Stimulated activated CD4-positive, alpha-beta T cell treated with anti-CD3 and anti-CD28 coated beads, Interleukin-4, amount 100 ng/mL, for 48 hours (primary cell): ENCODE measurements at regions not wholly inside any gene's neighbourhood (a gene's known extent, or its start where the extent isn't known, plus 50 kb on each side); places are given as distances from the start of the nearest gene placed in this dataset.
"Not testable (repeated sequence)": the region's sequence is repeated elsewhere in the genome, so short reads cannot be mapped to it uniquely, and the experiment has no call there.

ENCODE experiments used
- DNase-seq, 2 donors: peaks; one replicate each; pipeline ENCODE4 v3.0.0-alpha.2; 2020; ENCODE audit warnings: low read depth in 2 of 2

GRCh38 chr9:29325894-29326293 is 1752.6 kb upstream of the C9orf72 start:
- DNase-seq: no peak

- DNase-seq: no peak
Measured at GRCh38 chr9:29332789-29333188, 1759.5 kb upstream of the C9orf72 start.

- no peak for DNase-seq
Measured at GRCh38 chr9:29336281-29336680, 1763.0 kb upstream of the C9orf72 start.

- DNase-seq: no peak
Measured at GRCh38 chr9:29339387-29339786, 1766.1 kb upstream of the C9orf72 start.

GRCh38 chr9:29348999-29349398 is 1775.7 kb upstream of the C9orf72 start:
- DNase-seq: no peak

DNA sequence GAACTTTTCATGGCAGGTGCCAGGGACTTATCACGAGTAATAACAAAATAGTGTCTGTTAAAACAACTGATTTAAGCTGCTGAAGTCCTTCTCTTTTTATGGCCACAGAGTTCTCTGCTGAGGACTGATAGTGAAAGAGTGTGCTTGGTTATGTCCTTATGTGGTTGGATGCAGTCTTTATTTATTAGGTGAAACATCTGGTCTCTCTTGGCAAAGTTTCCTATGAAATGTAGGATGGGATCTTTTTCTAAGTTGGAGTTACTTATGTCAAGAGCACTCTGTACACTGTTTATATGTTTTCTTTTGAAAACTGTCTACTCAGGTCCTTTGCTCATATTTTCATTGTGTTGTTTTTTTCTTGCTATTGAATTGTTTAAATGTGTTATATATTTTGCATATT is 1816.1 kb upstream of the C9orf72 start:
- DNase-seq: no peak

- DNase-seq: no peak
Measured at GRCh38 chr9:29390859-29391258, 1817.6 kb upstream of the C9orf72 start.

- no peak for DNase-seq
Measured at GRCh38 chr9:29393064-29393463, 1819.8 kb upstream of the C9orf72 start.

DNA sequence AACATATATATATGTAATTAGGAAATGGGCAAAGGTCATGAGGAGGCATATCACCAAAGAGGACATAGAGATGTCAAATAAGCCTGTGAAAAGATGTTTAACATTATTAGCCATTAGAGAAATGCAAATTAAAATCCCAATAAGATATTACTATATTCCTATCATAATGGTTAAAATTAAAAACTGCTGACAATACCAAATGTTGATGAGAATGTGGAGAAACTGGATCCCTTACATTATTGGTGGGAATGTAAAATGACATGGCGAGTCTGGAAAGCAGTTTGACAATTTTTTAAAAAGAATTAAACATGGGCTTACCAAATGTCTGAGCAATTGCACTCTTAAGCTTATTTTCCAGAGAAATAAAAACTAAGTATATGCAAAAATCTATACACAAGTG is 1821.6 kb upstream of the C9orf72 start:
- no peak for DNase-seq

DNA sequence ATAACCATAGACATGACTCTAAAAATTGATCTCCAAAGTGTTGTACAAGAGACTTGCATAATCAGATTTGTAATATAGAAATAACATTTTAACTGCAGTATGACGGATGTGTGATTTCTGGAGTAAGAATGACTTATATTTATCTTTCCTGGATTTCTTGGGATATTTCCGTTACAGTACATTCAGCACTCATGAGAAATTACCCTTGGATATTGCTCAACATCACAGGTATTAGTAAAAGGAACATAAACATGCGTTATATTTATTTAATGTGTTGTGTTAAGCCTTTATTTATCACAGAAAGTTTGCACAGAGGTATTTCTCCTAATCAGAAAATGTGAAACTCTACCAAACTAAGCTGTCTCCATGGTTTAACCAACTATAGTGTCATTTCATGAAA is 1823.9 kb upstream of the C9orf72 start:
- DNase-seq: no peak

GRCh38 chr9:29416204-29416603 is 1842.9 kb upstream of the C9orf72 start:
- no peak for DNase-seq

DNA sequence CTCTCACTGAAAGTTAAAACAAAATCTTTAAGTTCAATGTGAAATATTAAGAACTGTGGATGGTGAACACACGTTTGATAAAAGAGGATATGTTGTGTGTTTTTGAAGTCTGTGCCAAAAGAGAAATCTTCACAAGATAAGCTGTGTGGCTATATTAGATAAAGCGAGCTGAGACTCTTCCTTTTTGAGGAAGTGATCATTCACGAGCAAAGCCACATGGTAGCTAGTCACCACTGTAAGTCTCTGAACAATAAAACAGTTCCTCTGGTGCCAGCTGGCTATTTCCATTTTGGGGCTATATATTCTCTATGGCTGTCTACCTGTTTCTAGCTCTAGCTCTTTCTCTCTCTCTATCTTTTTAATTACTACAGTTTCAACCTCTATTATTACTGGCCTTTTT is 1849.2 kb upstream of the C9orf72 start:
- no peak for DNase-seq

- DNase-seq: no peak
Measured at GRCh38 chr9:29432191-29432590, 1858.9 kb upstream of the C9orf72 start.

GRCh38 chr9:29432656-29433055 is 1859.4 kb upstream of the C9orf72 start:
- not testable (repeated sequence) for DNase-seq

GRCh38 chr9:29435368-29435767 is 1862.1 kb upstream of the C9orf72 start:
- no peak for DNase-seq

DNA sequence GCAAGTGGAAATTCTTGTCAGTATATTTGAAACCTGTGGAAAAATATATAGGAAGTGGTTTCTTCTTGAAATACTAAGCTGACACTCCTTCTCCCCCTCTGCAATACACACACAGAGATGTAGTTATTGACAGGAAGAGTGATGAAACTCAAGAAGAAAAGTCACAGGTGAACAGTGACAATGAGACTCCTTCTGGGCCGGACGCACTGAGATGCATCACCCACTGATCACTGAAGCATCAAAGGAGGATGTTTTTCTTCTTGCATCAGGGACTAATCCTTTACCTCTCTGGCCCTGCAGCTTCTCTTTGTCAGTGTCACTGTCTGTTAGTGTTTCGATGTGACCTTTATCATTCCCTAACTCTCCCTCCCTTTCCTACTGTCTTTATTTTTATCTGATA is 1864.2 kb upstream of the C9orf72 start:
- DNase-seq: no peak

DNA sequence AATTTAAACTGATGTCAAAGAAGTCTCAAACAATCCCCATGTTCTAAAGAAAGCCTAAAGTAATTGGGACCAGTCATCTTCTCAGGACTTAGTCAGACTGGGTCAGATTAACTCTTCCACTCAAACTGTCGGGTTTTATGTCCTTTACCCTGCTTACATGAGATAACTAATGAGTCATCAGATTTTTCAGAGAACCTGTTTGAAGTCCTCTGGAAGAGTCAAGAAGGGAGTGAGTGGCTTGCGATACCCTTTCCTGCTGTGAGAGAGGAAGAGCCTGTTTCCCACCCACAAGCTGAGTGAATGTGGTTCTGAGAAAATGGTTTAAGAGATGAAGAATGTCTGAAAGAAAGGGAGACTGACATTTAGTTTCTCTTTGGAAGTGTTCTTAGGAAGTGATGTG is 1866.7 kb upstream of the C9orf72 start:
- no peak for DNase-seq

DNA sequence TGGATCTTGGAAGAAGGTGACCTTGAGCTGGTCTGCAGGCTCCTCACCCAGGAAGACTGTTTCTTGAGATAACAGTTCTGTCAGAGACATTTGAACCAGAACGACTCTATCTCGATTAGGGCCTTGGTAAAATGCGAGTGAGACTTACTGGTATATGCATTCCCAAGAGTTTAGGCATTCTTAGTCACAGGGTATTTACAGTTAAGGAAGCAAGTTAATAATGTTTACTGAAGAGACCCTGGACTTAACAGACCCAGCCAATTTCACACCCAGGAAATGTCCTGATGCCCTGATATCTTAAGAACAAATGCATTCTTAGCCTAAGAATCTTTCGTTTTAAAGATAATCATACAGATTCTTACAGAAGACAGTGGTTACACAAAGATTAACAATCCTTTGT is 1867.2 kb upstream of the C9orf72 start:
- DNase-seq: no peak

- DNase-seq: no peak
Measured at GRCh38 chr9:29445751-29446150, 1872.5 kb upstream of the C9orf72 start.

GRCh38 chr9:29449306-29449705 is 1876.0 kb upstream of the C9orf72 start:
- no peak for DNase-seq

GRCh38 chr9:29450343-29450875 is 1877.1 kb upstream of the C9orf72 start:
- not testable (repeated sequence) for DNase-seq

- no peak for DNase-seq
Measured at GRCh38 chr9:29456940-29457339, 1883.7 kb upstream of the C9orf72 start.

GRCh38 chr9:29475471-29475870 is 1902.2 kb upstream of the C9orf72 start:
- no peak for DNase-seq

GRCh38 chr9:29511680-29512079 is 1938.4 kb upstream of the C9orf72 start:
- DNase-seq: no peak

DNA sequence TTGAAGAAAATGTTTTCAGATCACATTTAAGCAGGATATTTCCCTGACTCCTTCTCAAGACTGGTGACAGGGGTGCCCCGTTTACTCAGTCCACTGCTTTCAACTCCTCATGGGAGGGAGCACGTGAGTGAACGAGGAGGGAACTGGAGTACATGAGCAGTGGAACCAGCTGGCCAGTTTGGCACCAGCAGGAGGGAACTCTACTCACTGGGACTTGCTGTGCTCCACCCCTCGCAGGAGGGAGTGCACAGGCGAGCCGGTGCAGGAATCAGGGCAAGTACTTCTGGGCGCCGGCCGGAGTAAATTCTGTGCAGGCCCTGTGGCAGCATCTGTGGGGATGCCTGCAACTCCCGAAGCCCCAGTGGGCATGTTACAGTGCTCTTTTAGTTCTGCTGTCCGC is 1941.1 kb upstream of the C9orf72 start:
- no peak for DNase-seq
